ENCODE measurements at regions not wholly inside any gene's neighbourhood (a gene's known extent, or its start where the extent isn't known, plus 50 kb on each side); places are given as distances from the start of the nearest gene placed in this dataset.

- DNase-seq (ENCODE audit: low spot score), result no peak
- TF ChIP-seq, protein P1, sequence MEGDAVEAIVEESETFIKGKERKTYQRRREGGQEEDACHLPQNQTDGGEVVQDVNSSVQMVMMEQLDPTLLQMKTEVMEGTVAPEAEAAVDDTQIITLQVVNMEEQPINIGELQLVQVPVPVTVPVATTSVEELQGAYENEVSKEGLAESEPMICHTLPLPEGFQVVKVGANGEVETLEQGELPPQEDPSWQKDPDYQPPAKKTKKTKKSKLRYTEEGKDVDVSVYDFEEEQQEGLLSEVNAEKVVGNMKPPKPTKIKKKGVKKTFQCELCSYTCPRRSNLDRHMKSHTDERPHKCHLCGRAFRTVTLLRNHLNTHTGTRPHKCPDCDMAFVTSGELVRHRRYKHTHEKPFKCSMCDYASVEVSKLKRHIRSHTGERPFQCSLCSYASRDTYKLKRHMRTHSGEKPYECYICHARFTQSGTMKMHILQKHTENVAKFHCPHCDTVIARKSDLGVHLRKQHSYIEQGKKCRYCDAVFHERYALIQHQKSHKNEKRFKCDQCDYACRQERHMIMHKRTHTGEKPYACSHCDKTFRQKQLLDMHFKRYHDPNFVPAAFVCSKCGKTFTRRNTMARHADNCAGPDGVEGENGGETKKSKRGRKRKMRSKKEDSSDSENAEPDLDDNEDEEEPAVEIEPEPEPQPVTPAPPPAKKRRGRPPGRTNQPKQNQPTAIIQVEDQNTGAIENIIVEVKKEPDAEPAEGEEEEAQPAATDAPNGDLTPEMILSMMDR (IDR thresholded peaks at IDR 0.05; ENCODE audit: borderline replicate concordance, control extremely low read depth, extremely low read depth, insufficient read depth, missing control alignments), result no peak
- in situ Hi-C loops (cut with MboI; ENCODE audit: low sequenced_read_pairs, unreplicated experiment), result no loop called here
Measured at GRCh38 chr1:98441281-98441680, 220.2 kb upstream of the SNX7 start.

DNA sequence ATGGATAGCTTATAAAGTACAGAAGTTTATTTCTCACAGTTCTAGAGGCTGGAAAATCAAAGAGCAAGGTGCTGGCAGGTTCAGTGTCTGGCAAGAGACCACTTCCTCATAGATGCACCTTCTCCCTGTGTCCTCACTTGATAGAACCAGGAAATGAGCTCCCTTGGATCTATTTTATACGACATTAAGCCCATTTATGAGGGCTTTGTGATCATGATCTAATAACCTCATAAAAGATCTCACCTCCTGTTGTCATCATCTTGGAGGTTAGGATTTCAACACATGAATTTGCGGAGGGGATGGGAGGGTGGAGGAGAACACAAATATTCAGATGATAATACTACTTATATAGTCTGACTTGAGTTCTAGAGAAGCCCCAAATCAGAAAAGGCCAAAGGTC is 222.1 kb upstream of the SNX7 start:
- TF ChIP-seq, protein P1 (IDR thresholded peaks at IDR 0.05; ENCODE audit: borderline replicate concordance, control extremely low read depth, extremely low read depth, insufficient read depth, missing control alignments), result no peak
- in situ Hi-C loops (cut with MboI; ENCODE audit: low sequenced_read_pairs, unreplicated experiment), result no loop called here
- no peak for DNase-seq (ENCODE audit: low spot score)

- no peak for DNase-seq (ENCODE audit: low spot score)
- TF ChIP-seq, protein P1 (IDR thresholded peaks at IDR 0.05; ENCODE audit: borderline replicate concordance, control extremely low read depth, extremely low read depth, insufficient read depth, missing control alignments), result no peak
- in situ Hi-C loops (cut with MboI; ENCODE audit: low sequenced_read_pairs, unreplicated experiment), result no loop called here
Measured at GRCh38 chr1:98437540-98437939, 224.0 kb upstream of the SNX7 start.

- TF ChIP-seq, protein P1 (IDR thresholded peaks at IDR 0.05; ENCODE audit: borderline replicate concordance, control extremely low read depth, extremely low read depth, insufficient read depth, missing control alignments), result no peak
- in situ Hi-C loops (cut with MboI; ENCODE audit: low sequenced_read_pairs, unreplicated experiment), result no loop called here
- no peak for DNase-seq (ENCODE audit: low spot score)
Measured at GRCh38 chr1:98437011-98437410, 224.5 kb upstream of the SNX7 start.

DNA sequence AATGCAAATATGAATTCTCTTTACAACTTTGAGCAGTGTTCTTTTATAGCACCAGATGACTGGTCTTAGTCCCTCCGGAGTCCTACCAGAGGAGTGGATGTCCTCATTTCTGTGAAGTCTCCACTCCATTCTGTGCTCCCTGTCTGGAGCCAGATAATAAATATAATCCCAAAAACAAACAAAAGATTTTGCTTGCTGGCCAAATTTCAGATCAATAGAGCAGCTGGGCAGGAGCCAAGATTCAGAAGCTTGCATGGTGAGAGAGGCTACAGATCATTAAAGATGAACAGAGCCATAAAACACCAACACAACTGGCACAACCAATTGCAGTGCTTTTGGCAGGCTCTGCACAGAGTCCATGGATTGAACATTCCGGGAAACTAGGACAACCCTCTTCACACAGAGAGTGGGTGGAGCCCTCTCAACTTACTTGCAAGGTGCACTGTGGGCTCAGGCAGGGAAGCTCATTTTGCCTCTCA is 231.5 kb upstream of the SNX7 start:
- DNase-seq (ENCODE audit: low spot score), result no peak
- in situ Hi-C loops (cut with MboI; ENCODE audit: low sequenced_read_pairs, unreplicated experiment), result no loop called here
- TF ChIP-seq, protein P1 (IDR thresholded peaks at IDR 0.05; ENCODE audit: borderline replicate concordance, control extremely low read depth, extremely low read depth, insufficient read depth, missing control alignments), result no peak

DNA sequence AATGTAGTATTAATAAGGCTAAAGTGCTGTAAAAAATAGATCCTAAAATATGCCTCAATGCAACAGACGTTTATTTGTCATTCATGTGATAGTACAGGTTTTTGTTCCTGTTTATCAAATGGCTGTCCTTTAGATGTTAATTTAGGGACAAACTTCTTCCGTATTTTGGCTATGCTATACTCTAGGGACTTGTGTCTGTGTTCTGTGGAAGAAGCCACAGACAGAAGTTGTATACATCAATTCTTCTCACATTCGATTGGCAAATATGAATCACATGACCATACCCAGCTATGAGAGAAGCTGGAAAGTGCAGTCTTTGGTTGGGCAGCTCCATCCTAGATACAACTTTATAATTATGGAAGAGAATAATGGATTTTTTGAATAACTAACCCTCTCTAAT is 232.7 kb upstream of the SNX7 start:
- TF ChIP-seq, protein P1 (IDR thresholded peaks at IDR 0.05; ENCODE audit: borderline replicate concordance, control extremely low read depth, extremely low read depth, insufficient read depth, missing control alignments), result no peak
- DNase-seq (ENCODE audit: low spot score), result no peak
- in situ Hi-C loops (cut with MboI; ENCODE audit: low sequenced_read_pairs, unreplicated experiment), result no loop called here

DNA sequence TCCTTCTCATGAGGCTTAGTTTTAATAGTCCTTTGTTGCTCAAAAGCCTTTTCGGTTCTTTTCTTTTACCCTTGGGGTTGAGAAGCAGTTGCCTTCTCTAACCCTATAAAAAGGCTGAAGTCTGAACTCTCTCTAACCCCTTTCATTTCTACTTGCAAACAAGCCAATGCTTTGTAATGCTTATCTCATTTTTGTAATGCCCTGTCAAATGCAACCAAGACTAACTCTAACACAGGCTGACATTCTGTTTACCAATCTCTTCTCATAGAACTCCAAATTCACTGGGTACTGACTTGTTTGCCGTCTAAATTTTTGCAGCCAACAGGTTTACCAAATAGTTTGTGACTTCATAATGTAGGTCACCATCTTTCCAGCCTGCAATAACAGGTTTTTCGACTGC is 233.9 kb upstream of the SNX7 start:
- TF ChIP-seq, protein P1 (IDR thresholded peaks at IDR 0.05; ENCODE audit: borderline replicate concordance, control extremely low read depth, extremely low read depth, insufficient read depth, missing control alignments), result no peak
- in situ Hi-C loops (cut with MboI; ENCODE audit: low sequenced_read_pairs, unreplicated experiment), result no loop called here
- no peak for DNase-seq (ENCODE audit: low spot score)

Measured in GM13976 (cell line).